Frontal cortex (tissue), 3 donors: ENCODE measurements at regions not wholly inside any gene's neighbourhood (a gene's known extent, or its start where the extent isn't known, plus 50 kb on each side); places are given as distances from the start of the nearest gene placed in this dataset.

ENCODE experiments used
- DNase-seq, 2 donors: peaks; one replicate each; pipeline ENCODE4 v3.0.0; 2012; ENCODE audit warnings: low spot score in 2 of 2
- FAIRE-seq: peaks from 2 replicates; lab custom pipeline; 2012; peaks lifted over from hg19 to GRCh38; lab: Jason Lieb, UNC
- donor health status: control.
- donor health status: control.
- donor health status: control.

DNA sequence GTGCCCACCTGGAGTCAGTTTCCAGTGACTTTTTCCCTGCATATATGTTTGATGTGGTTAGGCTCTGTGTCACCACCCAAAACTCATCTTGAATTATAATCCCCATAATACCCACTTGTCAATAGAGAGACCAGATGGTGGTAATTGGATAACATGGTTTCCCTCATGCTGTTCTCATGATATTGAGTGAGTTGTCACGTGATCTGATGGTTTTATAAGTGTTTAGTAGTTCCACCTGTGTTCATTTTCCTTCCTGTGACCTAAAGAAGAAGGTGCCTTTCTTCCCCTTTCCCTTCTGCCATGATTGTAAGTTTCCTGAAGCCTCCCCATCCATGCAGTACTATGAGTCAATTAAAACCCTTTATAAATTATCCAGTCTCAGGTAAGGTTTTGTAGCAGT lies 740.9 kb downstream of the ARAP2 start:
- DNase-seq = no peak
- no peak for FAIRE-seq

DNA sequence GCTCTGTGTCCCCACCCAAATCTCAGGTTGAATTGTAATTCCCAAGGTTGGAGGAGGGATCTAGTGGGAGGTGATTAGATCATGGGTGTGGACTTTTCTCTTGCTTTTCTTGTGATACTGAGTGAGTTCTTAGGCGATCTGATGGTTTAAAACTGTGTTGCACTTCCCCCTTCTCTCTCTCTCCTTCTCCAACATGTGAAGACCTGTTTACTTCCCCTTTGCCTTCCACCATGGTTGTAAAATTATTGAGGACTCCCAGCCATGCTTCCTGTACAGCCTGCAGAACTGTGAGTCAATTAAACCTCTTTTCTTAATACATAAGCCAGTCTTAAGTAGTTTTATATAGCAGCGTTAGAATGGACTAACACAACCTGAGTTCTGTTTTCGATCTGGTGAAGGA lies 738.2 kb downstream of the ARAP2 start:
- DNase-seq = no peak
- no peak for FAIRE-seq

DNA sequence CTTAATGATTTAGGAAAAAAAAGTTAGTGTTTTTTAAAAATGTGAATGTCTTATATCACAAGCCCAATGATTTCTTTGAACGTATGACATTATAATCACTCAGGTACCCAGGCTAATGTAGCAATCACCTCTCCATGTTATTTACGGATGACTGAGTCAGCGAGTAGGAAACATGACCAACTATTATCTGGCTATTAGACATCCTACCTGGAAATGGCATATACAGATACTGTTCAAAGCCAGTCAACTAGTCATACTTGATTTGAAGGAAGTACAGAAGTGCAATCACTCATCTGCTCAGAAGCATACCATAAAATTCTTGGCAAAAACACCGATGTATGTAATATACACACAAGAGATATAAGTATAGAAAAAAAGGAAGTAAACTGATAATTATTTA lies 732.5 kb downstream of the ARAP2 start:
- FAIRE-seq (no peak), DNase-seq (no peak)

DNA sequence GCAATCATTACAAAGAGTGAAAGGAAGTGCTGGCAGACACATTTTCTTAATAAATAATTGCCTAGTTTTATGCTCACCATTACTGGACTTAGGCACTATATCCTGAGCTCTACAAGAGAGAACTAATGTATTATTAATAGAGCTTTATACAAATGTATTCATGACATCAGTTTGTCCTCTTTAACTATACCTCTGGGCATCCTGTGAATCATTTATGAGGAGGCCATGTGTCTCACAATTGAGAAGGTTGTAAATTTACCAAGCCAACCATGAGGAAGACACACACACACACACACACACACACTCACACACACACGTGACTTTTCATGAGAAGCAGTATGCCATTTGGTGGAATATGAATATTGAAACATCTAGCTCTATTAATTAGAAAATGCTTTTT lies 728.2 kb downstream of the ARAP2 start:
- no peak for DNase-seq
- no peak for FAIRE-seq

GRCh38 chr4:35520059-35520458 lies 724.3 kb downstream of the ARAP2 start:
- DNase-seq (no peak), FAIRE-seq (no peak)

DNA sequence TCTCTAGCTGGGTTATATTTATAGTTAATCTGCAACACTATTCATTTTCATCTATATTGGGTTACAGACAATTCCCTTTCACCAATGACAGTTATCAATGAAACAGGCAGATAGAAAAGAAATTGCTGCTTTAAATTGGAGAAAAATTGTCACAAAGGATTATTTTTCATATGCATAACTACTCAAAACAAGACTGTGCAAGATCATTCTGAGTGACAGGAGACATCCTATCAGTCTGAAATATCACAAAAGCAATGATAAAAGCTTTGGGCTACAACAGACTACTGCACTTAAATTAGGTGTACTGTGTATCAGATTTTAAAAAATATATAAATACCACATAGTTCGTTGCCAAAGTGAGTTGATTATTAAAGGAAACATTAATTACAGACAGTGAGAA lies 722.6 kb downstream of the ARAP2 start:
- DNase-seq (no peak), FAIRE-seq (no peak)

- FAIRE-seq (no peak), DNase-seq (no peak)
Measured at GRCh38 chr4:35525192-35525978, 718.9 kb downstream of the ARAP2 start.

DNA sequence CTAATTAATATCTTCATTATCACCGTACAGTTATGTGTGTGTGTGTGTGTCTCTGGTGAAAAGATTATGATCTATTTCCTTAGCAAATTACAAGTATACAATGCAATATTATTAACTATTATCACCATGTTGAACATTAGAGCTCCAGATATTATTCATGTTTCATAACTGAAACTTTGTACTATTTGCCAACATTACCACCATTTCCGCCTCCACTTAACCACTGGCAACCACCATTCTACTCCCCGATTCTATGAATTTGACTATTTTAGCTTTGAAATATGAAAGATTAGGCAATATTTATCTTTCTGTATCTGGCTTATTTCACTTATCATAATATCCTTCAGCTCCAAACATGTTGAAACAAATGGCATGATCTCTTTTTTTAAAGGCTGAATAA lies 717.9 kb downstream of the ARAP2 start:
- no peak for DNase-seq
- no peak for FAIRE-seq

DNA sequence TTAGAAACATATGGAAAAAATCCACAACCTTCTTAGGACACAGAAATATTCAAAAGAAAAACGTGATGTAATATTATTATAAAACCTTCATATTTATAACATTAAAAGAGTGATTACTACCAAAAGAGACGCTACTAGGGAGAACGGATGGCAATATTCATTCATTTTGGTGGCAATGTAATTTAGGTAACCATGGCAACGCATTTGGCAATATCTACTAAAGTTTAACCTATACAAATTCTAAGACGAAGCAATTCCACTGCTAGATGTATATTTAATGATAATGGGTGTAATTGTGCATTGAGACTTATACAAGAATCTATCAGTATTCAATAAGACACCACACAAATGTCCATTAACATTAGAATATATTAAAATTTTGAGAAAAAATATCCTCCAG lies 709.4 kb downstream of the ARAP2 start:
- FAIRE-seq (no peak), DNase-seq (no peak)

- FAIRE-seq (no peak), DNase-seq (no peak)
Measured at GRCh38 chr4:35538807-35539206, 705.5 kb downstream of the ARAP2 start.

DNA sequence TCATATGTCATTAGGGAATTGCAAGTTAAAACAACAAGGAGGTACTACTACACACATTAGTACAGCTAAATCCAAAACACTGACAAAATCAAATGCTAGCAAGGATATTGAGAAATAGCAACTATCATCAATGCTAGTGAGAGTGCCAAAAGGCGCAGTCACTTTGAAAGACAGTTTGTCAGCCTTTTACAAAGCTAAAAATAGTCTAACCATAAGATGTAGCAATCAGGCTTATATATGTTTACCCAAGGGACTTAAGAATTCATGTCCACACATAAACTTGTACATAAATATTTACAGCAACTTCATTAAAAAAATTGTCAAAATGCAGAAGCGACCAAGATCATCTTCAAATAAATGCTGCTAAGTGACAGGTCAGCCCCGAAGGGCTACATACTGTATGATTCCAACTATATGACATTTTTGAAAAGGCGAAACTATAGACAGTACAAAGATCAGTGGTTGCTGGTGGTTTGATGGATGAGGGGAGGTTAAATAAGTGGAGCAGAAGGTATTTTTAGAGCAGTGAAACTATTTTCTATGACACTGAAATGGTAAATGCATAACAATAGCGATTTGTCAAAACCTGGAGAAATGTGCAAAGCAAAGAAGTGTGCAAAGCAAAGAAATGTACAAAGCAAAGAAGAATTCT lies 704.8 kb downstream of the ARAP2 start:
- DNase-seq = no peak
- FAIRE-seq = no peak

DNA sequence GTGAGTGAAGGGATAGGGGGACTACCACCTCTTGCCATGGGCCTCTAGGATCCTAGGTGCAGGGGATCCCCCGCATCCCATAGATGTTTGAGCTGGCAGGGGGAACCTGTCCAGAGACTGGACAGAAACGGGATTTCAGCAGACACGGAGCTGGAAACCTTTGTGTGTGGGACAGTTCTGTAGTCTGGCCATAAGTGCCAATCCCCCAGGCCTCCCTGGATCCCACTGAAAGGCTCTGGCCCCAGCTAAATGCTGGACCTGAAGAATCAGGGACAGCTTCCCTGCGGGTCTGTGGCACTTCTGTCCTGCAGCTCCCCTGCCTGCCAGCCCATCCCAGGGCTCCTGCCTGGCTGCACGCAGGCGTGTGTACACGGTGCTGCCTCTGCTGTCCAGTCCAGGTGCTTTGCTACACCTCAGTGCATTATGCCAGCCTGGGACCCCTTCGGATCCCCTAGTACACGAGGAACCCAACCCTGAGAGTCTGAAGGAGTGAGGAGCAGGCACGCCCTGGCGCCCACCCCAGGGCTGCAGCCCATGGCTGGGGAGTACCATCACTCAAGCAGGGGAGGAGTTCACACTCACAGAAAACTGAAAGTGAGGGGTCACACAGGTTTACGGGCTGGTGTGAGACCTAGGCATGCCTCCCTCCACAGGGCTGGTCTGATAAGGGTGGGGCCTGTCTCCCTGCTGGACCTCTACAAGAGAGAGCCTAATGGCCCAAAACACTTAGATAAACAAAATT lies 703.0 kb downstream of the ARAP2 start:
- DNase-seq = no peak
- FAIRE-seq = no peak

GRCh38 chr4:35541888-35542213 lies 702.5 kb downstream of the ARAP2 start:
- no peak for DNase-seq
- no peak for FAIRE-seq

GRCh38 chr4:35548921-35549320 lies 695.4 kb downstream of the ARAP2 start:
- no peak for DNase-seq
- FAIRE-seq = no peak

GRCh38 chr4:35556387-35556786 lies 687.9 kb downstream of the ARAP2 start:
- DNase-seq = no peak
- no peak for FAIRE-seq

GRCh38 chr4:35559559-35560365 lies 684.6 kb downstream of the ARAP2 start:
- DNase-seq (no peak), FAIRE-seq (no peak)

GRCh38 chr4:35562861-35563260 lies 681.5 kb downstream of the ARAP2 start:
- DNase-seq (no peak), FAIRE-seq (no peak)

- no peak for FAIRE-seq
- no peak for DNase-seq
Measured at GRCh38 chr4:35565640-35566039, 678.7 kb downstream of the ARAP2 start.

DNA sequence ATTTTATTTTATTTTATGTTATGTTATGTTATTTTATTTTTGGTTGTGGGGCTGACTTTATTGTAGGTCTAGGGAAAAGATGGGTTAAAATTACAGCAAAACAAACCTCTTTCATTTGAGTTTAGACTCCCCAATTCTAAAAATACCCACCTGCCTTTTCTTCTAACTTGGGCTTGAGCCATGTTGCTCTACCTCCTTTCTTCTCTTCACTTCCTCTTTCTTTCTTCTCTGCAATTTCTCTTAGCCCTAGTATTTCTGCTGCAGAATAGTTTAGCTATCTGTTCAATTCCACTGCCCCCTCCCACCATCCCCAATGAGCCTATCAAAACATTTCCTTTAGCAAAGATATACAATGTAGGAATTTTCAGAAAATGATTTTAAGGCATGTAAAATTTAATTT lies 653.3 kb downstream of the ARAP2 start:
- no peak for FAIRE-seq

DNA sequence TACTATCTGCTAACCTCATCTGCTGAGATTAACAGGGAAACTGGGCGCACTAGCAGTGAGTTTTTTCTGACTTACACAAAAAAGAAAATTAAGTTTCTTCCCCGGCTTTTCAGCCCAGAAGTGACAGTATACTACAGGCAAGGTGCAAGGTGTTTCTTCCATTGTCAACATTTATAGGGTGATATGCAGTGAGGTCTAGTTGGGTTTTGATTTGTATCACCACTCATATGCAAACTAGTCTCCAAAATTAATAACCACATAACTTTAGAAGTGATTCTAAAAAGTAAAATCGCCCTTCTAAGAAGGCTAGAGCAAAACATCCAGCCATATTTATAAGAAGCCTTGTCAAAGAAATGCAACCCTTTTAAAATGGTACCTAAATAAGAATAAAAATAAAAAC lies 640.1 kb downstream of the ARAP2 start:
- DNase-seq (no peak), FAIRE-seq (no peak)

More for the DNA sequence above, 653.3 kb downstream of the ARAP2 start:
- no peak for DNase-seq
